ENCODE measurements at regions not wholly inside any gene's neighbourhood (a gene's known extent, or its start where the extent isn't known, plus 50 kb on each side); places are given as distances from the start of the nearest gene placed in this dataset.

DNA sequence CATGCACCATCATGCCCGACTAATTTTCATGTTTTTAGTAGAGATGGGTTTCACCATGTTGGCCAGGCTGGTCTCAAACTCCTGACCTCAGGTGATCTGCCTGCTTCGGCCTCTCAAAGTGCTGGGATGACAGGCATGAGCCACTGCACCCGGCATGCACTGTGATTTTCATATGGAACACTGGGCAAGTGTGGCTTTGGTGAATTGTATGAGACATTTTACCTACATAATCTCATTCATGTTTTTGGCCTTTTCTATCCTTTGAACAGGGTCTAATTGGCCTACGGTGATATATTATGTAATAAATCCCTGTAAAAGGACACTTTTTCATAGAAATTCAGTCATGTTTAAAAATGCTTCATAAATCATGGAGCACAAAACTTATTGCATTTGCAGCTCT is 128.7 kb upstream of the SEMA6A start:
- DNase-seq, result no peak

DNA sequence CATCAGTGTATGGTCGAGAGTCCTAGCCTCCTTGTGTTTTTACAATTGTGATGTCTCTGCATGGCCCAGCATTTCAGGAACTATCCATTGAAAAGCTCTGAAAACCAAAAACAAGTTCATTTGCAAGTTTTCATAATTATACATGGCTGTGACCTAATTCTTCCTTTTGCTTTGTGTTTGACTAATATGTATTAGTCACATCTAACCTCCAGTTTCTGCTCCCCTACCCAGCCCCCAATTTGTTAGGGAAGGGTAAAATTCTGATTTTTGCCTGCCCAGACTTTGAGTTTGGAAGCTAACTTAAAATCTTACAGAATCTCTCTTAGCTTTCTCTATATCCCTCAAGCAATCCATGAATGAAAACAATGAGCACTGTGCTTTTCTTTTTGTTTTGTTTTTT is 128.2 kb upstream of the SEMA6A start:
- DNase-seq, result no peak

DNA sequence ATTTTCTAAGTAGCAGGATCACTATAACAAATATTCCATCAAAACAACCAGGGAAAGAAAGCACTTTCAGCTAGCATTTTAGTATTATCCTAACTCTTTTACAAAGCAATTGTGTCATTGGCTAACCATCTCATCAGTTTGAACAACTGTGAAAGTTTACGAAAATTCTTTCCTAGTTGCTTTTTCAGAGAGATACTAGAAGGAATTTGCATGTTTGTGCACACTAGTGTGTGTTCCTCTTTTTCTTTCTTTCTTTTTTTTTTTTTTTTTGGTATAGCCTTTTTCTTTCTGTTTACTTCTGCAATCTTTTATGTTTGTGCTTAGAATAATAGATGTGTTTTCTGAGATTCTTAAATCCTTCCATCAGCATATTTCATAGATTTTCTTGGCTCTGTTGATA is 124.7 kb upstream of the SEMA6A start:
- DNase-seq, result no peak

DNA sequence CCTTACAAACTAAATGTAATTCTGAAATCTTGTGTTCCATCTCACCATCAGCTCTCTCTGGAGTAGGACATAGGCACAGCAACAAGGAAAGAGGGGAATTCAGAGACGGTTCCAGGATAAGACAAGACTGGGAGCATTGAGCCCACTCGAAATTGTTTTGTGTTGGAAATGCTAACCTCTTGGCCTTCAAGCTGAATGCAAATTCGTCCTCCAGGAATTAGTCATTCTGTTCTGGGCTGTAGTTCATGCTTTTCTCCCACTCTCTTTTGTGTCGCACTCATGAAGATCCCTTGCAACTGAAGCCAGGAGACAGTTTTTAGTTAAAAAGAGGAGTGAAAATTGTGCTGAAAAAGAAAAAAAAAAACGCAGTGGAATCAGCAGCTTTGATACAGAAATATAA is 121.7 kb upstream of the SEMA6A start:
- DNase-seq, result no peak

DNA sequence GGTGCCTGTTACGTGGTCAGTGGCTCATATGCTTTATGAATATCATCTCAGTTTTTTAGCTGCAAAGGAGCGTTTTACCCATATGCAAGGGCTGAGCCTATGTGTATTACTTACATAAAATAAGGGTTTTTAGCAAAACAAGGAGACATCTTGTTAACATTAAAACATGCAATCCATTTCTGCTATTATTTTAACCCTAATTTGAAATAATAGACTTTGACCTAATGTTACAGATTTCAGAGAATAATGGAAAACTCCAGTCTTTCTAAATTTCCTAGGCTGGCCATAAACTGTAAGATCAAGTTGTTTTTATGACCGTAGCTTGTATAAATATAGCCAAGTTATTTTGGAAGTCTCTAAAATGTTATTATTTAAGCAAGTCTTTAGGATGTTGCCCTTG is 121.1 kb upstream of the SEMA6A start:
- no peak for DNase-seq

DNA sequence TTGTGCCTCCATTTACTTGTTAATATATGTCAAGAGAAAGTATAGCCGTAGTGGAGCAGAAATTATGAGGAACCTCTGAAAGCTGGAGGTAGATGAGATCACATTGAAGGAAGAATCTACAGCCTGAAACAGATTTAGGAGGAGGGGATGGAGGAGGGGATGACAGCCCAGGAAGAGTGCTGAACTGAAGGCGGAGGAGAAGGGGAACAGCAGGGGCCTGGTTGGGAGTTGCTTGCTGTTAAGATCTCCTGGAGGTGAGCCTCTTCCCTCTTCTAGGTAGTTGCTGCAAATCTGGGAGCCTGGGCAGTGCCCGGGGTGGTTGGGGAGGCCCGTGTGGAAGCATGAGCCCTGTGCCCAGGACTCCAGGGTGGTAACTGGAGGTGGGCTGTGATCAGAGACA is 111.8 kb upstream of the SEMA6A start:
- DNase-seq, result no peak

DNA sequence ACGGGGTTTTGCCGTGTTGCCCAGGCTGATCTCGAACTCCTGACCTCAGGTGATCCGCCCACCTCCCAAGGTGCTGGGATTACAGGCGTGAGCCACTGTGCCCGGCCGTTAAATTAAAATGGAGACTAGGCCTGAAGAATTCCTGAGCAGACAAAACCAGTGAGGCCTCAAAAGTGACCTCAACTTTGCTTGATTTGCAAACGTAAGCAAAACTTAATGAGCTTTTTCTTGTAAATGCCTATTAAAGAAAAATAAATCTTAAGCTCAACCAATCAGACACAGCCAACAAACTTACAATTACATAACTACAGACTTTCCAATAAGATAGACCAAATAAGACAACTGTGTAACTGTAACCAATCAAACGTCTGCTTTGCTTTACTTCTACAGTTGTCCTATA is 111.3 kb upstream of the SEMA6A start:
- no peak for DNase-seq

DNA sequence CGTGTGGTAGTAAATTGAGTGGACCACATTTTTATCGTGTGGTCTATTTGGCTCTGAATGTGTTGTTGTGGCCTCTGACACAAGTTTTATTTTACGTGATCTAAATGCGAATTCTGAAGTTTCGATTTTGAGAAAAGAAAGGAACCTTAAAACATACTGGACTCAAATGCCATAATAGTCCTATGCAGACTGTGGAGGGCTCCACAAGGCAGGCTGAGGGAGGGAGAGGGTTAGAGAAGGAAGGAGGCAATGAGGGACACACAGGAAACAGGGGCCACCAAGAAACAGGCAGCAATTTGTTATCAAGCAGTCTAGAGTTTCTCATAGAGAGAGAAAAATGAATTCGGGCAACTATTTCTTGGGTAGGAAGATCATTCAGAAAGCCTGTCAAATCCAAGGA is 110.4 kb upstream of the SEMA6A start:
- no peak for DNase-seq

DNA sequence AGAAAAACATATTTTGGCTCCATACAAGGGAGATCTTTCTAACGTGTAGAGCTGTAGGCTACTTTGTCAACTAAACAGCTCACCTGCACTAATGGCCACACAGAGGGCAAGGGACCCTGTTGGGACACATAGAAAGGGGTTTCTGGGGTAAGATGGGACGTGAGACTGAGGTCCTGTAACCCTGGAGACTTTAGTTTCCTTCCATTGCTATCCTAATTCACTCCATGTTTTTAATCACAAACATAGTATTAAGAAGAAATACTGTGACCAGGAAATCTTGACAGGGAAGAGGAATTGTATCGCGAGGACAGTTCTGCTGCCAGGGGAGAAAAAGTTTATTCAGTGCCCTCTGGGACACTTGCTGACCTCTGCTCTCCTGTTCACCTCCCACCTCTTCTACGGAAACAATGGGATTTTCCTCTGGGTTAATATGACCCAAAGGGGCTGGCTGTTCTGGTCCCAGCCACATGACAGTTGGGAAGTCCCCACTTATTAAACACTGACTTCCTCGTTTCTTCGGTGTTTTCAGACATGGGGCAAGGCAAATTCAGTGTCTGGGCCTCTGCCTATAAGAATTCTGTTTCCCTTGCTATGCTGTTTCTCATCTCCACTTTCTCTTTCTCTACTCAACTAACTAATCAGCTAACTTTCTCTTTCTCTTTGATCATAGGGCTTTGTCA is 106.9 kb upstream of the SEMA6A start:
- no peak for DNase-seq

DNA sequence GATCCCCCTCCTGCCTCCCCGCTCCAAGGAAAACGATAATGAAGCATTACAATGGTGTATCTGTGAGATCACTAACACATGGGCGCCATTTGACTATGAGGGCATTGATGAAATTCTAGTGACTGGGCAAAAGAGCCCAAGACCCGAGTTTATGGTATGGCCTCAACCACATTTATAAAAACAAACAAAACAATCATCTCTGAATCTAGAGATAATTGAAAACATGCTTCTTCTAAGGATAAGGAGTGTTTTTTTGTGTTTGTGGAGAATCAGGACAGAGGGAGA is 100.9 kb upstream of the SEMA6A start:
- DNase-seq, result no peak

DNA sequence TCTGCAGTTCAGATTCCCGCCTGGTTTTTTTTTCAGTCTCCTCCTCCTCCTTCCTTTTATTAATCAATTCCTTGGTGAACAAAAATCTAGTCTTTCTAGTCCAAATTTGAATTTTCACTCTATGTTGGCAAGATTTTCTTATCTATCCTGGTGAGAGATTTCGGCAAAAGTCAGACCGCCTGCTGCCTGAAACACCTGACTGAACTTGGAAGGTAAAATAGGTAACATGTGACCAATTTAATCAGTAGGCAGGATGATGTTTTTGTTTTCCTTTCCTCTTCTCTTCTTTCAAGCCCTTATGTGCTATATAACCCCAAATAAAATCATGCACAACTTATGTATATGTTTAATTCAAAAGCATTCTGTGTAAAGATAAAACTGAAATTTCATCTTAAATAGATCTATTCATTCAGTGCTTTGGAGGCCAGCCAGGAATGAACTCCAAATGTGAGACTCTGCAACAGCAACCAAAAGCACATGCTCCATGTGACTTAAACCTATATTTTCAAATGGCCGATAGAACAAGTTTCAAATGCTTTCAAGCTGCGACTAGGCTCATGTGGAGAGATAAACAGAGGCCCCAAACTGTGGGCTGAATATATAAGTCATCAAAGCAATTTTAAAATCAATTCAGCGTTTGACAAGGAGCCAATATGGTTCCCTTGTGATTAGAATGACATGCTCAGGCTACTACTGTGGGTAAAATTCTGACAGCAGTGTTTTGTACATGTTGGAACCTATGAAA is 100.4 kb upstream of the SEMA6A start:
- DNase-seq, result no peak

DNA sequence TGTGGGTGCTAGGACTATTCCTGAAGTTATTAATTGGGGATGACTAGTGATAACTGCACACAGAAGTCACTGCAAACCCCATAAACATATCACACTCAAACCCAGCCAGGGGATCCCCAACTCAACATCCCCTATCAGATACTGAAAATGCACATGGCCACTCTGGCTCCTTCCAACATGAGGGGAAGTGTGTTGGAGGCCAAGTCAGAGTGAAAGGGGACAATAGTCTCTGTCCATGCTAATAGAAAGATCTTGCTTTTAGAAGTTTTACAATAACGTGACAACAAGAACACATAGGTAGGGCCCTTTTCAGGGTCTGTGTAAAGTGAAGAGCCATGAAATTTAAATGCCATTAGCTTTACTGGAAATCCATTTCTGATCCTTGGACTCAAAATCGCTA is 98.8 kb upstream of the SEMA6A start:
- no peak for DNase-seq

DNA sequence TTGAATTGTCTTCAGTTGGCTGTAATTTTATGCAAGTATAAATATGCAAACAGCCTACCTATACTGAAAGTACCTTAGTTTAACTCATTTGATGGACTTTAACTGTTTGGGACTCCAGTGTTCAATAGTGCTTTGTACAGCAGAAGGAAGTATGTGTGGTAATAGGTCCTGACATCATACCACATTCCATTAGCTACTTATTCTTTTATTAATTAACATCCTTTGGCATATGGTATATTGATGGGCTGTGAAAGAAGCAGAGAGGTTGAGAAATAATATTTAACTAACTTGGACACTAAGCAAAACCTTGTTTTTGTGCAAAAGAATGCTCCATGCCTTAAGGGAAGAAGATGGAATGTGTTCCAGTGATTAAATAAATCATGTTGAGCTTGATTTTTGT is 97.6 kb upstream of the SEMA6A start:
- DNase-seq, result no peak

DNA sequence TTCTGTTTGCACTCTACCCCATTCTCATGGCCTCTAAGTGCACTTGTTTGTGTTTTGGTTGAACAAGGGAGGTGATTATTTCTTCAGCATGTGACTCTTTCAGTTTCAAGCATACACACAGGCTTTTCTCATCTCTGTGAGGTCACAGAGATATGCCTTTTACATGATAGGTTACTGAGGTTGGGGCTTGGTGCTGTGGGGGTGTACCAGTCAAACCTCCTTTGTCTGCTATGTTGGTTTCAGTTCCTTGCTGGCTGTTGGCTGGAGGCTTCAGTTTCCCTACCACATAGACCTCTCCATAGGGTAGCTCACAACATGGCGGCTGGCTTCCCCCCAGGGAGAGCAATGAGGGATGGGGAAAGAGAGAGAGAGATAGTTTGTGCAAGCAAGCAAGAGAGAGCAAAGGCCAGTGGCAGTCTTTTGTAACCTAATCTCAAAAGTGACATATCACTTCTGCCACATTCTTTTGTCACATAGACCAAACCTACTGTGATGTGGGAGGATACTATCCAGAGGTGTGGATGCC is 96.7 kb upstream of the SEMA6A start:
- DNase-seq, result no peak

DNA sequence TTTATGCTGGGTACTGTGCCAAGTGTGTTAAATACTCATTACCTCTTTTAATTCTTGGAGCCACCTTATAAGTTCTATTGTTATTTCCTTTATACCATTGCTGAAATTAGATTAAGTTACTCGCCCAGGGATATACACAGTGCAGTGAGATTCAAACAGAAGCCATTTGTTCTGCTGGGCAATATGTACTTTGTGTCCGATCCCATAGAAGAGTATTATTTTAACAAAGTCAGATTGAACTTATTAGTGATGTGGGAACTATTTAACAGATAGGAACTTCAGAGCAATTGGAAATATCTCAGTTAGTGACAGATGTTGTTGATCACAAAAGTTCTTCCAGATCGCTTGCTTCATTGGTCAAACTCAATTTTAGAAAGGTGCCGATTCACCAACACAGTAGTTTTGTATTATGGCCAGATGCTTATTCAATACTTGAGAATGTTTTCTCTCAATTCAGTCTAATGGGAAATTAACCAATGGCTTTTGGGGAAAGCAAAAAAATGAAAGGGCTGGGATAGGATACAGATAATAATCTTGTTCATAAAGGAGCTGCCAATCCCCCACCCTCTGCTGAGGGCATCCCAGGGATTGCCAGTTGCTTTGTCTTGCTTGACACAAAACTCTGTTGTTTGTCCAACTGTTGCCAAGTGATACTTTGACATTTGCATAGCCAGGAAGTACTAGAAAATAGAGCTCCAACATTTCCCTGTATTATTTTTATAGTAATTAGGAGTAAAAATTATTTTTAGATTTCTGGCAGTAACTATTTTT is 94.8 kb upstream of the SEMA6A start:
- DNase-seq, result no peak

DNA sequence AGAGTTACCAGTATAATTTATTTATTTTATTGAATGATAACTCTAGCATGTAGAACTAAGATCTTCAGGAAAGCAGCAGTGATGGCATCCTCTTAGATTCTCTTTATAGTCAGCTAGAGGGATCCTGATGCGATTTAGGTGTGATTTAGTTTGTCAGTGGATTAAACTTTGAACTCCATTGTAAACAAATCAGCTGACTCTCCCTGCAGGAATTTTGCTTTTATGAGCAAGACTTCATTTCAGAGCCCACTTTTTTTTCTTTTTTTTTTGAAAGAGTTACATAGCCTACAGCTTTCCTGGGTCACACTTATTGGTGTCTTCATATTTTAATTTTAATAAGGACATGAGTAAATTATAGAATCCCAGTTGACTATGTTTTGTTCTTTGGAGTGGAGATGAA is 93.8 kb upstream of the SEMA6A start:
- no peak for DNase-seq

DNA sequence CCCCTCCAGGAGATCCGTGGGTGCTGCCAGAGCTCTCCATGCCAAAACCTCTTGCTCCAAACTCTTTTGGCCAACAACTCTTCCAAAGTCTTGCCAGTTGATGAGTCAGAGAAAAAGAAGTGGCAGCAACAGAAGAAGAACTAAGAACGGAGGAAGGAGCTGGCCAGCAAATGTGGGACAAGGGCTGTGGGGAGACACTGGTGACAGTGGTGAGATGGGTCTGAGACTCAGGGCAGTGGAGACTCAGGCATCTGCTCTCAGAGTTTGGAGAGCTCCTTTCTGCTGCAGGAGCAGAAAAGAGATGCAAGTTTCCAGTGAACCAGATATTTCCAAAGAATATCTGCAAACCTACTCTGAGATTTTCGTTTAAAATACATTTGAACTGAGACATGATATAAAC is 92.3 kb upstream of the SEMA6A start:
- DNase-seq, result no peak

DNA sequence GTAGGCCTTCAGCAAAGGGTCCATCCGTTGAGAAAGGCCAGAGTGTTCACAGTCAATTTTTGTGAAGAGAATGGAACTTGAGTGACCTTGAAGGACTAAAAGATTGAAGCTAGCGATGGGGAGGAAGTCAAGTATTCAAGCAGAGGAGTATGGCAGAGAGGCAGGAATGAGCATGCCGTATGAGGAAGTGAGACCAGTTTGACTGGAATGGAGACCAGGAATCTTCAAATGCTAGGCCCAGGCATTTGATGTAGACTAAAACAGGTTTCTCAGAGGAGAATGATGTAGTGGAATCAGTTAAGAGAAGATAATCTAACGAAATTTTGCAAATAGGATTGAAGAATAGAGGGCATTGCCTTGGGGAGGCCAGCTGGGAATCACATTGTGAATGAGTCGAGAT is 90.4 kb upstream of the SEMA6A start:
- DNase-seq, result no peak

DNA sequence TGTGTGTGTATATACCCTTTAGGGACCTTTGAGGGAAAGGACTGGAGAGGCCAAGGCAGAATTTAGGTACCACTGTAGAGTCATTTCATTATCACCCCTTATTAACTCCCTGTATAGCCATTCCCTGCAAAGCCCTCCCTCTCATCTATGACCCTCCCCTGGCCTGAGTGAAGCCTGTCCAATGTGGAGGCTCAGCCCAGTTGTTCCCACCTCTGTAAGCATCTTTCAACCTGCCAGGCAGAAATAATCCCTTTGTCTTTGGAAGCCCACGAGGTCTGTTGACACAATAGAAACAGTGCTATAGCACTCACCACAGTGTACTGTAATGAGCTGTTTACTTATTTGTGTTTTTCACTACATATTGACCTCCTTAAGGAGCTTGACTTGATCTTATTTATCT is 88.5 kb upstream of the SEMA6A start:
- no peak for DNase-seq

DNA sequence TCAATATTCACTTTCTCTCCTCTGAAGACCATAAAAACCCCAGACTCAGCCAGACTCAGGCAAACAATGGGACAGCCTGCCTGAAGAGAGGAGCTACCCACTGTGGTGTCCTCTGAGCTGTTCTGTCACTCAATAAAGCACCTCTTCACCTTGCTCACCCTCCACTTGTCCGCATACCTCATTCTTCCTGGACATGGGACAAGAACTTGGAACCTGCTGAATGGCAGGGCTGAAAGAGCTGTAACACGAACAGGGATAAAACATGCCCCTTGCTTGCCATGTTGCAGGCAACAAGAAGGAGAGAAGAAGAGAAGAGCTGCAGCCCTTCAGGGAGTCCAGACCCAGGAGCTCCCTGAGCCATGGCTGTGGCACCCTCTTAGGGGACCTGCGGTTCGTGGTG is 86.8 kb upstream of the SEMA6A start:
- no peak for DNase-seq

DNA sequence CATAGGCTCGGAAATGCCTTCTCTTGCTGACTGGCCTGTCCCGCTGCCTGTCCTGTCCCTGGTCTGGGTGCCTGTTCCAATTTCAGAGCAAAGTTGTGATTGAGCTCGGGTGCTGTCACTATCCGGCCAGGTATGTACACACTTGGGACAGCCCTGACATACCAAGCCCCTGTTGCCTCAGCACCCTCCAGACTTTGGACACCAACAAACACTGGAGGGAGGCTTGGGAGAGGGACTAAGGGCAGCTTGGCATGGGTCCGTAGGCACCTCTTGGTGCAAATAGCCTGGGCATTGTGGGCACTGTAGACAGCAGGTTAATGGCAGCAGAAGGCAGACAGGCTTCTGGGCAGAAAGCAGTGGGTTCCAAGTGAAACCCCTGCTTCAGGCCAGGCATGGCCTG is 86.3 kb upstream of the SEMA6A start:
- DNase-seq, result no peak

DNA sequence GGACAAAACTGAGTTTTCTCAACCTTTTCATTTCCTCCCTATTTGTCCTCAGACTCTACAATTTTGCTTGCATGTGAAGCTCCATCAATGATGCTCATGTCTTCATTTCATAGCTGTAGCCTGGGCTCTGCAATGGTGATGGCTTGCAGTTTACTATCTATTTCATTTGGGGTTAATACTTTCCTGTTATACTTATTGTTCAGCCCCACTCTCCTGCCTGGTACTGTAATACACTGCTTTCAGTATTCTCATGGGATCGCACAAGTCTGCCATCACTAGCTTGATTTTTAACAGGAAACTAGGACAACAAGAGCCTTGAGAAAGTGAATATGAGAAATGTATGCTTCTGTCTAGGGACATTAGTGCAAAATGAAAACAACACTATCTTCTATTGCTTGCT is 84.2 kb upstream of the SEMA6A start:
- DNase-seq, result no peak

DNA sequence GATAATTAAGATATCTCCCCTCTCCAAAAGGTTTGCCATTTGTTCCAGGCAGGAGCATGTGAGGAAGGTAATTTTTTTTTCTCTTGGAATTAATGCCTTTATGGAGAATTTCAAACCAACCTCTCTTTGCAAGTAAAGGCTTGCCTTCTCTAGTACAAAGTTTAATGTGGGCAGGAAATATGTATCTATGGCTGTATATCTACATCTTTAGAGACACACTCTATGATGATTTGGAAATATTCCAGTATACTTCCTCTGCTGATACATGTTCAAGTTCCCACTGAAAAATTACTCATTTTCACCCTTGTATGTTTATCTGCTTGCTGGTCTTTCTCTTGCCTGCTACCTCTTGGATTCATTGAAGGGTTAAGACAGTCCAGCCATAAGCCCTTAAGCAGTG is 83.5 kb upstream of the SEMA6A start:
- DNase-seq, result no peak

DNA sequence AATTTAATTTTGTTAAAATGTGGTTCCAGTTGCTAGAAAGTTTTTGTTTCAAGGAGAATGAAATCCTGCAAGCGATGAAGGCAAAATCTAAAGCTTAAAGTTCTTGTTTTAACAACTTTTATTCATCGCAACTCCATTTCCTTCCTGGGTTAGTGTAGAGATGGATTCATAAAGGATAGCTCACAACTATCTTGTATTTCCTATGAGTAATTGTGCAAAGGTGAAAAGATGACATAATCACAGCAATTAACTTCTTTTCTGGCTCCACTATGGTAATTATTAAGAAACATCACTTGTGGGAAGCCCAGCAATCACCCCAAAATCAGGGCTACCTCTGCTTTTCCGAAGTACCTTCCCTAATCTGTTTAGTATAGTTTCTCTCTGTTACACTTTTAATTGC is 80.8 kb upstream of the SEMA6A start:
- DNase-seq, result no peak
